HepG2 (cell line): ENCODE measurements at regions not wholly inside any gene's neighbourhood (a gene's known extent, or its start where the extent isn't known, plus 50 kb on each side); places are given as distances from the start of the nearest gene placed in this dataset.

Source experiments
- ATAC-seq: fragments of 200-7000 bp; cut with Tn5 transposase; 3 replicates; pipeline ENCODE4 v1.9.1; 2020; ENCODE audit warnings: mild to moderate bottlenecking, moderate library complexity
- BruUV-seq: library from RNA; stranded (reverse); fragments of 400-500 nt; replicated peaks from 2 replicates; lab custom pipeline; 2021; lab: Mats Ljungman, UMichigan
- CTCF ChIA-PET: fragments of 300-600 bp; formaldehyde crosslinking; extraction: SDS; loops from one replicate; lab custom pipeline; 2021; ENCODE audit warnings: low total read pairs, inconsistent platforms, low intra/inter-chr PET ratio; lab: Yijun Ruan, JAX
- POLR2A ChIA-PET: fragments of 350-600 bp; sonication (Branson Sonifier 250); formaldehyde crosslinking; loops from one replicate; lab custom pipeline; 2020; ENCODE audit warnings: antibody characterized with exemption, inconsistent platforms; lab: Yijun Ruan, JAX
- DNase-seq: peaks from one replicate; pipeline ENCODE4 v3.0.0-alpha.2; 2015; ENCODE audit warnings: low spot score
- FAIRE-seq: peaks from 3 replicates; lab custom pipeline; 2011; peaks lifted over from hg19 to GRCh38; lab: Jason Lieb, UNC
- H2AFZ ChIP-seq: one replicate; pipeline ENCODE4 v1.6.1; 2011; ENCODE audit warnings: low read length, inconsistent platforms
- H3K27ac ChIP-seq: fragments of 300-600 bp; 3 replicates; pipeline ENCODE4 v1.8.0; 2011; ENCODE audit warnings: mixed run types, mild to moderate bottlenecking, mixed read lengths, low read length, inconsistent platforms; ENCODE audit not compliant: insufficient read depth; ENCODE audit errors: extremely low read length
- H3K27me3 ChIP-seq, 2 experiments: fragments of 200-600 bp in 1 of 2; 2 replicates in 1 of 2; 3 replicates in 1 of 2; pipeline versions ENCODE4 v1.6.0 to v1.8.0; 2011; ENCODE audit warnings: low read length in 2 of 2, mild to moderate bottlenecking in 2 of 2, moderate library complexity in 2 of 2, inconsistent platforms in 1 of 2; ENCODE audit not compliant: insufficient read depth in 2 of 2, control insufficient read depth in 1 of 2
- H3K36me3 ChIP-seq, 2 experiments: fragments of 200-600 bp in 1 of 2; replicated peaks in 1 of 2; 2 replicates in 1 of 2; 3 replicates in 1 of 2; pipeline versions ENCODE4 v1.5.1 to v1.8.0; 2011; ENCODE audit warnings: low read length in 2 of 2, inconsistent platforms in 1 of 2; ENCODE audit not compliant: insufficient read depth in 2 of 2, control insufficient read depth in 1 of 2
- H3K4me1 ChIP-seq: 2 replicates; pipeline ENCODE4 v1.5.1; 2012; ENCODE audit warnings: low read length, inconsistent platforms; ENCODE audit not compliant: insufficient read depth
- H3K4me2 ChIP-seq: 2 replicates; pipeline ENCODE4 v1.6.0; 2011; ENCODE audit warnings: low read depth, low read length, inconsistent platforms
- H3K4me3 ChIP-seq, 3 experiments: fragments of 200-600 bp in 1 of 3; sonication (generic), shearing (Covaris generic) in 1 of 3; replicated peaks in 1 of 3; 2 replicates each; pipeline ENCODE4 v1.5.1; 2011 to 2016; ENCODE audit warnings: low read length in 3 of 3, inconsistent platforms in 2 of 3, low read depth in 2 of 3, mild to moderate bottlenecking in 2 of 3, control low read depth in 1 of 3, mixed read lengths in 1 of 3; ENCODE audit not compliant: insufficient read depth in 1 of 3
- H3K79me2 ChIP-seq: one replicate; pipeline ENCODE4 v1.6.1; 2011; ENCODE audit warnings: low read length, inconsistent platforms; ENCODE audit not compliant: insufficient read depth
- H3K9ac ChIP-seq: 2 replicates; pipeline ENCODE4 v1.6.0; 2011; ENCODE audit warnings: mild to moderate bottlenecking, low read depth, low read length, inconsistent platforms; ENCODE audit not compliant: insufficient read depth
- H3K9me3 ChIP-seq: 2 replicates; pipeline ENCODE4 v1.5.1; 2012; ENCODE audit warnings: mild to moderate bottlenecking, low read length
- H4K20me1 ChIP-seq: 2 replicates; pipeline ENCODE4 v1.6.0; 2011; ENCODE audit warnings: inconsistent platforms, mild to moderate bottlenecking, low read length, moderate library complexity; ENCODE audit not compliant: insufficient read depth
- AHR ChIP-seq: IDR thresholded peaks from 2 replicates; pipeline ENCODE4 v1.6.1; 2018; ENCODE audit warnings: missing genetic modification reagents, missing compliant biosample characterization
- ATF7 ChIP-seq, 2 experiments: fragments of 450-650 bp in 1 of 2; sonication (generic) in 1 of 2; formaldehyde crosslinking in 1 of 2; IDR thresholded peaks; 2 replicates each; pipeline versions ENCODE4 v1.4.0 to v1.6.1; 2016 to 2020; ENCODE audit warnings: antibody characterized with exemption in 1 of 2, mild to moderate bottlenecking in 1 of 2, missing genetic modification reagents in 1 of 2
- GABPB1 ChIP-seq: IDR thresholded peaks from 2 replicates; pipeline ENCODE4 v1.6.1; 2016; ENCODE audit warnings: mild to moderate bottlenecking, missing genetic modification reagents, moderate library complexity, missing compliant biosample characterization
- NFIB ChIP-seq: sonication (generic); formaldehyde crosslinking; IDR thresholded peaks from 2 replicates; pipeline ENCODE4 v1.9.0; 2021; ENCODE audit warnings: missing genetic modification reagents, mild to moderate bottlenecking, borderline replicate concordance
- TOPORS ChIP-seq: sonication (generic); formaldehyde crosslinking; IDR thresholded peaks from 2 replicates; pipeline ENCODE4 v1.8.0; 2023; ENCODE audit warnings: mild to moderate bottlenecking, missing genetic modification reagents
- ZNF607 ChIP-seq: sonication (generic); formaldehyde crosslinking; IDR thresholded peaks from 2 replicates; pipeline ENCODE4 v1.5.1; 2020; ENCODE audit warnings: missing genetic modification reagents, mild to moderate bottlenecking, borderline replicate concordance
- ZNF724P ChIP-seq: sonication (generic); formaldehyde crosslinking; IDR thresholded peaks from 2 replicates; pipeline ENCODE4 v1.8.0; 2022; ENCODE audit warnings: missing genetic modification reagents, borderline replicate concordance
- ZSCAN12 ChIP-seq: sonication (generic); formaldehyde crosslinking; IDR thresholded peaks from 2 replicates; pipeline ENCODE4 v1.9.0; 2021; ENCODE audit warnings: mild to moderate bottlenecking, missing genetic modification reagents
- WGBS: methylation state at CpG from one replicate; pipeline ENCODE4 v1.1.6; 2017; ENCODE audit warnings: low lambda C conversion rate; 5-methylcytosine and 5-hydroxymethylcytosine counted together
- in situ Hi-C: cut with HindIII; loops from 2 replicates; pipeline ENCODE4 v1.10.0; 2017; ENCODE audit warnings: low pct_unique_long_range_greater_than_20kb; ENCODE audit not compliant: extremely low pct_ligation_motif_present
- intact Hi-C: fragments of 100-400 bp; cut with micrococcal nuclease; formaldehyde crosslinking; loops from one replicate; pipeline ENCODE4 v1.10.0; 2022; ENCODE audit not compliant: unreplicated experiment
- TF ChIP-seq, protein P1 (sequence below): IDR thresholded peaks from 2 replicates; pipeline ENCODE4 v1.6.1; 2012; ENCODE audit warnings: low read length, improper control_type of control experiment
- TF ChIP-seq, protein P2 (sequence below): IDR thresholded peaks from 2 replicates; pipeline ENCODE4 v1.6.1; 2016; ENCODE audit warnings: missing genetic modification reagents, missing compliant biosample characterization
- TF ChIP-seq, protein P3 (sequence below): sonication (generic); formaldehyde crosslinking; IDR thresholded peaks from 2 replicates; pipeline ENCODE4 v1.4.0; 2020; ENCODE audit warnings: missing genetic modification reagents, borderline replicate concordance

DNA sequence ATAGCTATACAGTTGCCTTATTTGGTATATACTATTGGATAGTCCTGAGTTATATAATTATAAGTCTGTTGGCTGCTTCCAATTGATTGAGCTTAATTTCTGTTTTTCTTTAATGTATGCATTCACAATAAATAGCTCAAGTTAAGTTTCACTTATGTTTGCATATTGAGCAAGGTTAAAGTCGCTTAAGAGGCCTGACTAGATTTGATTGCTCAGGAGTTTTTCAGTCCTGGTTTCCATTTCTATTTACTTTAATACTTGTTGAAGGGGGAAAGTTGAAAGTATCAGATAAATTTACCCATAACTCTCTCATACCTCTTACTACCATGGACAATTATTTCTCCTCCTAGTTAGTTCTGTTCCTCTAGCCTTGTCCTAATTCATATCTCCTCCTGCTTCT, 294.7 kb downstream of the ARL4A start:
- no peak overlapping the region for H3K9ac ChIP-seq
- DNase-seq (no peak), ATAC-seq (no peak), FAIRE-seq (no peak)
- no peaks in the 10 kb centered on the region for H3K9me3 ChIP-seq
- no peaks in the 10 kb centered on the region for H4K20me1 ChIP-seq
- no peak overlapping the region for H3K4me3 ChIP-seq
- no TSS peak for BruUV-seq
- WGBS, result 63% methylated on average over 1 of the region's 1 CpG
- H2AFZ ChIP-seq, result no peak overlapping the region
- CTCF ChIA-PET, result no interaction called here
- in situ Hi-C loops (no loop called here), intact Hi-C loops (no loop called here)
- H3K4me1 ChIP-seq, result peaks cover 17% of the 10 kb centered on the region
- POLR2A ChIA-PET, result no interaction called here
- no peaks in the 10 kb centered on the region for H3K36me3 ChIP-seq
- no peaks in the 10 kb centered on the region for H3K79me2 ChIP-seq
- TF ChIP-seq GABPB1 (CRISPR knock-in tag) (no peak), ATF7 (IDR thresholded peaks at IDR 0.05) (no peak), ATF7 (CRISPR knock-in tag; IDR thresholded peaks at IDR 0.05) (no peak), ZNF724P (CRISPR knock-in tag) (no peak)
- H3K27me3 ChIP-seq, result no peaks in the 10 kb centered on the region
- H3K4me2 ChIP-seq, result no peak overlapping the region
- no peak overlapping the region for H3K27ac ChIP-seq

DNA sequence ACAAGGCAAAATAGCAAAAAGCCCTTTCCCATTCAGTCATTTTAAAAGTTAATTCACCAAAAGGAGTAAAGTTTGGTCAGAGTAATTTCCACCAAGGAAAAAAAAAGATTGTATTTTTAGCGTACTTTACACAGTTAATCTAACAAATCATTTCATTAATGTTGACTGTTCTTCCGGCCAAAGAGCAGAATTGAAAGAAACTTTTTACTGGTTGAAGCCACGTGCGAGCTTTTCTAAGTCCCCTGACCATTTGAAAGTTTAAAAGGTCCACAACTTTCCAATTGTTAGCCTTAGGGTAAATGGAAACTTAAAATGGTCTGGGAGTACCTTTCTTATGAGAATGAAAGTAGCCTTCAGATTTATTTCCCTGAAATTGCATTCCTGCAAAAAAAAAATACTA, 296.7 kb downstream of the ARL4A start:
- DNase-seq (no peak), ATAC-seq (no peak), FAIRE-seq (no peak)
- Histone ChIP-seq H2AFZ (no peak overlapping the region), H3K4me1 (peaks cover 15% of the 10 kb centered on the region), H3K79me2 (no peaks in the 10 kb centered on the region), H3K9ac (no peak overlapping the region), H3K36me3 (no peaks in the 10 kb centered on the region), H3K4me2 (no peak overlapping the region), H3K9me3 (no peaks in the 10 kb centered on the region), H3K4me3 (no peak overlapping the region), H3K27ac (no peak overlapping the region), H3K27me3 (no peaks in the 10 kb centered on the region), H4K20me1 (no peaks in the 10 kb centered on the region)
- 86% methylated on average over 4 of the region's 4 CpGs for WGBS
- CTCF ChIA-PET, result no interaction called here
- no TSS peak for BruUV-seq
- intact Hi-C loops (no loop called here), in situ Hi-C loops (no loop called here)
- POLR2A ChIA-PET, result no interaction called here
- TF ChIP-seq TOPORS (CRISPR knock-in tag) (no peak), AHR (CRISPR knock-in tag) (no peak), ZNF607 (no peak), NFIB (CRISPR knock-in tag) (no peak), ZSCAN12 (CRISPR knock-in tag) (no peak)
- TF ChIP-seq, protein P1, sequence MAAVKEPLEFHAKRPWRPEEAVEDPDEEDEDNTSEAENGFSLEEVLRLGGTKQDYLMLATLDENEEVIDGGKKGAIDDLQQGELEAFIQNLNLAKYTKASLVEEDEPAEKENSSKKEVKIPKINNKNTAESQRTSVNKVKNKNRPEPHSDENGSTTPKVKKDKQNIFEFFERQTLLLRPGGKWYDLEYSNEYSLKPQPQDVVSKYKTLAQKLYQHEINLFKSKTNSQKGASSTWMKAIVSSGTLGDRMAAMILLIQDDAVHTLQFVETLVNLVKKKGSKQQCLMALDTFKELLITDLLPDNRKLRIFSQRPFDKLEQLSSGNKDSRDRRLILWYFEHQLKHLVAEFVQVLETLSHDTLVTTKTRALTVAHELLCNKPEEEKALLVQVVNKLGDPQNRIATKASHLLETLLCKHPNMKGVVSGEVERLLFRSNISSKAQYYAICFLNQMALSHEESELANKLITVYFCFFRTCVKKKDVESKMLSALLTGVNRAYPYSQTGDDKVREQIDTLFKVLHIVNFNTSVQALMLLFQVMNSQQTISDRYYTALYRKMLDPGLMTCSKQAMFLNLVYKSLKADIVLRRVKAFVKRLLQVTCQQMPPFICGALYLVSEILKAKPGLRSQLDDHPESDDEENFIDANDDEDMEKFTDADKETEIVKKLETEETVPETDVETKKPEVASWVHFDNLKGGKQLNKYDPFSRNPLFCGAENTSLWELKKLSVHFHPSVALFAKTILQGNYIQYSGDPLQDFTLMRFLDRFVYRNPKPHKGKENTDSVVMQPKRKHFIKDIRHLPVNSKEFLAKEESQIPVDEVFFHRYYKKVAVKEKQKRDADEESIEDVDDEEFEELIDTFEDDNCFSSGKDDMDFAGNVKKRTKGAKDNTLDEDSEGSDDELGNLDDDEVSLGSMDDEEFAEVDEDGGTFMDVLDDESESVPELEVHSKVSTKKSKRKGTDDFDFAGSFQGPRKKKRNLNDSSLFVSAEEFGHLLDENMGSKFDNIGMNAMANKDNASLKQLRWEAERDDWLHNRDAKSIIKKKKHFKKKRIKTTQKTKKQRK, result no peak
- TF ChIP-seq, protein P2, sequence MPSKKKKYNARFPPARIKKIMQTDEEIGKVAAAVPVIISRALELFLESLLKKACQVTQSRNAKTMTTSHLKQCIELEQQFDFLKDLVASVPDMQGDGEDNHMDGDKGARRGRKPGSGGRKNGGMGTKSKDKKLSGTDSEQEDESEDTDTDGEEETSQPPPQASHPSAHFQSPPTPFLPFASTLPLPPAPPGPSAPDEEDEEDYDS (CRISPR knock-in tag), result no peak
- TF ChIP-seq, protein P3, sequence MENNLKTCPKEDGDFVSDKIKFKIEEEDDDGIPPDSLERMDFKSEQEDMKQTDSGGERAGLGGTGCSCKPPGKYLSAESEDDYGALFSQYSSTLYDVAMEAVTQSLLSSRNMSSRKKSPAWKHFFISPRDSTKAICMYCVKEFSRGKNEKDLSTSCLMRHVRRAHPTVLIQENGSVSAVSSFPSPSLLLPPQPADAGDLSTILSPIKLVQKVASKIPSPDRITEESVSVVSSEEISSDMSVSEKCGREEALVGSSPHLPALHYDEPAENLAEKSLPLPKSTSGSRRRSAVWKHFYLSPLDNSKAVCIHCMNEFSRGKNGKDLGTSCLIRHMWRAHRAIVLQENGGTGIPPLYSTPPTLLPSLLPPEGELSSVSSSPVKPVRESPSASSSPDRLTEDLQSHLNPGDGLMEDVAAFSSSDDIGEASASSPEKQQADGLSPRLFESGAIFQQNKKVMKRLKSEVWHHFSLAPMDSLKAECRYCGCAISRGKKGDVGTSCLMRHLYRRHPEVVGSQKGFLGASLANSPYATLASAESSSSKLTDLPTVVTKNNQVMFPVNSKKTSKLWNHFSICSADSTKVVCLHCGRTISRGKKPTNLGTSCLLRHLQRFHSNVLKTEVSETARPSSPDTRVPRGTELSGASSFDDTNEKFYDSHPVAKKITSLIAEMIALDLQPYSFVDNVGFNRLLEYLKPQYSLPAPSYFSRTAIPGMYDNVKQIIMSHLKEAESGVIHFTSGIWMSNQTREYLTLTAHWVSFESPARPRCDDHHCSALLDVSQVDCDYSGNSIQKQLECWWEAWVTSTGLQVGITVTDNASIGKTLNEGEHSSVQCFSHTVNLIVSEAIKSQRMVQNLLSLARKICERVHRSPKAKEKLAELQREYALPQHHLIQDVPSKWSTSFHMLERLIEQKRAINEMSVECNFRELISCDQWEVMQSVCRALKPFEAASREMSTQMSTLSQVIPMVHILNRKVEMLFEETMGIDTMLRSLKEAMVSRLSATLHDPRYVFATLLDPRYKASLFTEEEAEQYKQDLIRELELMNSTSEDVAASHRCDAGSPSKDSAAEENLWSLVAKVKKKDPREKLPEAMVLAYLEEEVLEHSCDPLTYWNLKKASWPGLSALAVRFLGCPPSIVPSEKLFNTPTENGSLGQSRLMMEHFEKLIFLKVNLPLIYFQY (CRISPR knock-in tag), result no peak
